ENCODE measurements at regions not wholly inside any gene's neighbourhood (a gene's known extent, or its start where the extent isn't known, plus 50 kb on each side); places are given as distances from the start of the nearest gene placed in this dataset.
"Not testable (repeated sequence)": the region's sequence is repeated elsewhere in the genome, so short reads cannot be mapped to it uniquely, and the experiment has no call there.

GRCh38 chr6:21710216-21710615 is 116.7 kb downstream of the SOX4 start:
- no peak for DNase-seq (ENCODE audit: low read depth)

- DNase-seq (ENCODE audit: low read depth) = no peak
These were observed 117.5 kb downstream of the SOX4 start for GRCh38 chr6:21710908-21711627.

- no peak for DNase-seq (ENCODE audit: low read depth)
These were observed 118.7 kb downstream of the SOX4 start for GRCh38 chr6:21712213-21712612.

GRCh38 chr6:21713481-21713880 is 119.9 kb downstream of the SOX4 start:
- DNase-seq (ENCODE audit: low read depth) = no peak

- DNase-seq (ENCODE audit: low read depth) = no peak
These were observed 121.6 kb downstream of the SOX4 start for GRCh38 chr6:21715180-21715579.

GRCh38 chr6:21722510-21722909 is 129.0 kb downstream of the SOX4 start:
- DNase-seq (ENCODE audit: low read depth) = no peak

GRCh38 chr6:21726676-21727075 is 133.1 kb downstream of the SOX4 start:
- DNase-seq (ENCODE audit: low read depth) = no peak

GRCh38 chr6:21728141-21728540 is 134.6 kb downstream of the SOX4 start:
- DNase-seq (ENCODE audit: low read depth) = no peak

- peak; percentile 55 for DNase-seq (ENCODE audit: low read depth)
These were observed 135.9 kb downstream of the SOX4 start for GRCh38 chr6:21729431-21729830.

- DNase-seq (ENCODE audit: low read depth) = no peak
These were observed 137.0 kb downstream of the SOX4 start for GRCh38 chr6:21730533-21730932.

GRCh38 chr6:21731411-21732031 is 138.0 kb downstream of the SOX4 start:
- DNase-seq (ENCODE audit: low read depth) = peak; percentile 98

- not testable (repeated sequence) for DNase-seq (ENCODE audit: low read depth)
These were observed 138.6 kb downstream of the SOX4 start for GRCh38 chr6:21732032-21732730.

GRCh38 chr6:21732731-21733130 is 139.2 kb downstream of the SOX4 start:
- peak; percentile 50 for DNase-seq (ENCODE audit: low read depth)

GRCh38 chr6:21733311-21733710 is 139.8 kb downstream of the SOX4 start:
- DNase-seq (ENCODE audit: low read depth) = peak; percentile 33

- no peak for DNase-seq (ENCODE audit: low read depth)
These were observed 140.7 kb downstream of the SOX4 start for GRCh38 chr6:21734204-21734603.

GRCh38 chr6:21738180-21739094 is 144.9 kb downstream of the SOX4 start:
- peak; percentile 55 for DNase-seq (ENCODE audit: low read depth)

- DNase-seq (ENCODE audit: low read depth) = no peak
These were observed 145.7 kb downstream of the SOX4 start for GRCh38 chr6:21739241-21739640.

- DNase-seq (ENCODE audit: low read depth) = no peak
These were observed 146.3 kb downstream of the SOX4 start for GRCh38 chr6:21739838-21740237.

- no peak for DNase-seq (ENCODE audit: low read depth)
These were observed 147.0 kb downstream of the SOX4 start for GRCh38 chr6:21740376-21741124.

- DNase-seq (ENCODE audit: low read depth) = no peak
These were observed 147.9 kb downstream of the SOX4 start for GRCh38 chr6:21741221-21742109.

All from renal cortical epithelial cell (primary cell).